GM23338 (cell line): ENCODE measurements at regions not wholly inside any gene's neighbourhood (a gene's known extent, or its start where the extent isn't known, plus 50 kb on each side); places are given as distances from the start of the nearest gene placed in this dataset.

Experiments
- ATAC-seq: fragments of 200-7000 bp; cut with Tn5 transposase; 3 replicates; pipeline ENCODE4 v1.9.1; 2020
- DNase-seq: peaks from one replicate; pipeline ENCODE4 v3.0.0-alpha.2; 2015; ENCODE audit warnings: low spot score
- H2AFZ ChIP-seq: fragments of 200-600 bp; sonication (generic); 2 replicates; pipeline ENCODE4 v1.8.0; 2016; ENCODE audit warnings: antibody characterized with exemption, mild to moderate bottlenecking, moderate library complexity
- H3F3A ChIP-seq: fragments of 200-600 bp; sonication (generic); replicated peaks from 2 replicates; pipeline ENCODE4 v1.8.0; 2017; ENCODE audit warnings: antibody characterized with exemption, mixed run types, low read depth
- H3K27ac ChIP-seq: fragments of 200-600 bp; sonication (generic); 2 replicates; pipeline ENCODE4 v1.6.1; 2016; ENCODE audit warnings: low read depth
- H3K27me3 ChIP-seq: fragments of 200-600 bp; sonication (generic); 2 replicates; pipeline ENCODE4 v1.8.0; 2016; ENCODE audit warnings: mild to moderate bottlenecking, mixed run types, moderate library complexity; ENCODE audit not compliant: insufficient read depth
- H3K36me3 ChIP-seq: fragments of 200-600 bp; sonication (generic); 2 replicates; pipeline ENCODE4 v1.8.0; 2016; ENCODE audit warnings: mild to moderate bottlenecking; ENCODE audit not compliant: insufficient read depth
- H3K4me1 ChIP-seq: fragments of 200-600 bp; sonication (generic); 2 replicates; pipeline ENCODE4 v1.8.0; 2016; ENCODE audit warnings: mild to moderate bottlenecking, moderate library complexity; ENCODE audit not compliant: insufficient read depth
- H3K4me2 ChIP-seq: fragments of 200-600 bp; sonication (generic); 2 replicates; pipeline ENCODE4 v1.7.1; 2017; ENCODE audit warnings: mixed run types
- H3K4me3 ChIP-seq: fragments of 200-600 bp; sonication (generic); 2 replicates; pipeline ENCODE4 v1.6.1; 2016; ENCODE audit warnings: mixed run types
- H3K79me2 ChIP-seq: fragments of 200-600 bp; sonication (generic); replicated peaks from 2 replicates; pipeline ENCODE4 v1.8.0; 2017; ENCODE audit warnings: mild to moderate bottlenecking; ENCODE audit not compliant: insufficient read depth
- H3K9me2 ChIP-seq: fragments of 200-600 bp; sonication (generic); 2 replicates; pipeline ENCODE4 v1.8.0; 2017; ENCODE audit not compliant: insufficient read depth
- H4K20me1 ChIP-seq: fragments of 200-600 bp; sonication (generic); replicated peaks from 2 replicates; pipeline ENCODE4 v1.8.0; 2017; ENCODE audit warnings: mild to moderate bottlenecking; ENCODE audit not compliant: insufficient read depth
- H3K27ac Mint-ChIP-seq: 2 replicates; pipeline ENCODE4 v1.8.0; 2020; ENCODE audit warnings: inconsistent platforms, mild to moderate bottlenecking, moderate library complexity, mixed read lengths
- H3K27me3 Mint-ChIP-seq: 3 replicates; pipeline ENCODE4 v1.8.0; 2022; ENCODE audit warnings: low read depth, mild to moderate bottlenecking, moderate library complexity, mixed read lengths, inconsistent platforms; ENCODE audit not compliant: insufficient read depth, poor library complexity
- H3K36me3 Mint-ChIP-seq: 3 replicates; pipeline ENCODE4 v1.8.0; 2021; ENCODE audit warnings: low read depth, mild to moderate bottlenecking, inconsistent platforms, moderate library complexity, mixed read lengths
- H3K4me1 Mint-ChIP-seq: 3 replicates; pipeline ENCODE4 v1.8.0; 2020; ENCODE audit warnings: mild to moderate bottlenecking, inconsistent platforms, mixed read lengths
- H3K4me3 Mint-ChIP-seq: 3 replicates; pipeline ENCODE4 v1.8.0; 2021; ENCODE audit warnings: moderate library complexity, mild to moderate bottlenecking, inconsistent platforms, mixed read lengths
- H3K9me3 Mint-ChIP-seq: 3 replicates; pipeline ENCODE4 v1.8.0; 2020; ENCODE audit warnings: moderate library complexity, mild to moderate bottlenecking, inconsistent platforms, mixed read lengths
- CREB1 ChIP-seq: fragments of 250-450 bp; sonication (Bioruptor Pico); IDR thresholded peaks from 2 replicates; pipeline ENCODE4 v1.5.0; 2020; ENCODE audit warnings: low read depth, mild to moderate bottlenecking, moderate library complexity
- CTCF ChIP-seq, 2 experiments: fragments of 200-600 bp in 1 of 2; sonication (generic) in 1 of 2; conservative IDR thresholded peaks; 2 replicates each; pipeline versions ENCODE4 v1.5.1 to v1.6.1; 2016 to 2017; ENCODE audit warnings: antibody characterized with exemption in 2 of 2, low read depth in 2 of 2, mild to moderate bottlenecking in 2 of 2, moderate library complexity in 1 of 2
- ZNF462 ChIP-seq: fragments of 250-450 bp; sonication (Bioruptor Pico); IDR thresholded peaks from 2 replicates; pipeline ENCODE4 v1.5.0; 2020; ENCODE audit warnings: mild to moderate bottlenecking, moderate library complexity
- TF ChIP-seq, protein P1 (sequence below): IDR thresholded peaks from one replicate; pipeline ENCODE4 v1.6.1; 2018; ENCODE audit warnings: antibody characterized with exemption; ENCODE audit not compliant: unreplicated experiment

DNA sequence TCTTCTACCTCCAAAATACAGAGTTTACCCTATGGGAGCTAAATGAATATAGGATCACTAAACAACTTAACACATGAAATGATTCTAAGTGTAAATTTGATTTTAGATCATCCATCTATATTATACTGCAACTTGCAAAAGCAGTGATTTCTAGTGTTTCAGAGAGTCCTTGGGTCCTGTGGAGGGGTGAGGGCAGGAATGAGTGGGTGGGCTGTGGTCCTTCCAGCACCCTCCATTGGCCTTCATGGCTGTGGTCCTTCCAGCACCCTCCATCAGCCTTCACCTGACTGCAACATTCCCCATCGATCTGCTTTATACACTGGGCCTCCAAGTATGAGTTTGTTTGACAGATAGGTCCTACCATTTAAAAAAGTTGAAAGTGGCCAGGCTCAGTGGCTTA, 70.5 kb downstream of the TTC6 start:
- Histone ChIP-seq H3K27me3 (no peaks in the 10 kb centered on the region), H3K27ac (no peak overlapping the region), H3F3A (no peaks in the 10 kb centered on the region), H3K36me3 (no peaks in the 10 kb centered on the region), H3K79me2 (no peaks in the 10 kb centered on the region), H3K9me2 (0 out of 2 replicates have a peak, but pooled peaks cover 7% of the 10 kb centered on the region), H3K4me2 (no peak overlapping the region), H3K4me3 (no peak overlapping the region), H4K20me1 (no peaks in the 10 kb centered on the region), H2AFZ (no peak overlapping the region), H3K4me1 (no peaks in the 10 kb centered on the region)
- H3K27me3 Mint-ChIP-seq: no peaks in the 10 kb centered on the region
- H3K4me3 Mint-ChIP-seq: no peak overlapping the region
- H3K4me1 Mint-ChIP-seq: no peaks in the 10 kb centered on the region
- DNase-seq (no peak), ATAC-seq (no peak)
- peaks cover 2% of the 10 kb centered on the region; the same call in 2 of the 3 replicates for H3K9me3 Mint-ChIP-seq
- H3K27ac Mint-ChIP-seq: no peak overlapping the region
- TF ChIP-seq, protein P1, sequence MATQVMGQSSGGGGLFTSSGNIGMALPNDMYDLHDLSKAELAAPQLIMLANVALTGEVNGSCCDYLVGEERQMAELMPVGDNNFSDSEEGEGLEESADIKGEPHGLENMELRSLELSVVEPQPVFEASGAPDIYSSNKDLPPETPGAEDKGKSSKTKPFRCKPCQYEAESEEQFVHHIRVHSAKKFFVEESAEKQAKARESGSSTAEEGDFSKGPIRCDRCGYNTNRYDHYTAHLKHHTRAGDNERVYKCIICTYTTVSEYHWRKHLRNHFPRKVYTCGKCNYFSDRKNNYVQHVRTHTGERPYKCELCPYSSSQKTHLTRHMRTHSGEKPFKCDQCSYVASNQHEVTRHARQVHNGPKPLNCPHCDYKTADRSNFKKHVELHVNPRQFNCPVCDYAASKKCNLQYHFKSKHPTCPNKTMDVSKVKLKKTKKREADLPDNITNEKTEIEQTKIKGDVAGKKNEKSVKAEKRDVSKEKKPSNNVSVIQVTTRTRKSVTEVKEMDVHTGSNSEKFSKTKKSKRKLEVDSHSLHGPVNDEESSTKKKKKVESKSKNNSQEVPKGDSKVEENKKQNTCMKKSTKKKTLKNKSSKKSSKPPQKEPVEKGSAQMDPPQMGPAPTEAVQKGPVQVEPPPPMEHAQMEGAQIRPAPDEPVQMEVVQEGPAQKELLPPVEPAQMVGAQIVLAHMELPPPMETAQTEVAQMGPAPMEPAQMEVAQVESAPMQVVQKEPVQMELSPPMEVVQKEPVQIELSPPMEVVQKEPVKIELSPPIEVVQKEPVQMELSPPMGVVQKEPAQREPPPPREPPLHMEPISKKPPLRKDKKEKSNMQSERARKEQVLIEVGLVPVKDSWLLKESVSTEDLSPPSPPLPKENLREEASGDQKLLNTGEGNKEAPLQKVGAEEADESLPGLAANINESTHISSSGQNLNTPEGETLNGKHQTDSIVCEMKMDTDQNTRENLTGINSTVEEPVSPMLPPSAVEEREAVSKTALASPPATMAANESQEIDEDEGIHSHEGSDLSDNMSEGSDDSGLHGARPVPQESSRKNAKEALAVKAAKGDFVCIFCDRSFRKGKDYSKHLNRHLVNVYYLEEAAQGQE: no peak
- H3K36me3 Mint-ChIP-seq: no peaks in the 10 kb centered on the region; the same call in 2 of the 3 replicates

GRCh38 chr14:37668646-37669045, 73.2 kb downstream of the TTC6 start:
- H3K27me3 Mint-ChIP-seq: no peaks in the 10 kb centered on the region
- H3K27ac ChIP-seq: no peak overlapping the region

DNA sequence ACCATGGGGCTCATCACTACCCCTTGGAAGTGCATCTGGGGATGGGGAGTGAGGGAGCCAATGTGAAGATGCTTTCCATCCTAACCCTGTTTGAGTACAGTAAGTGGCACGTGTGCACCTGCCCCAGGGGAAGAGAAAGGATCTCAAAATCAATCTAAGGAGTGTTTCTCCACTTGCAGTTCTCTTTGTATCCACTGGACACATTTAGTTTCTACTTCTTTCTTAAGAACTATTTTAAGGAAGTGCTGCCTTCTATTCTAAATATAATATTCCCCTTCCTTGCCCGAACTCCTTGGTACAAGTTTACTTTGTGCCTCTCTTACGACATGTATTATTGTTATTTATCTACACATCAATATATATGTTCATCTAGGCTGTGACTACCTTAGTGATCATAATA, 73.8 kb downstream of the TTC6 start:
- no peak overlapping the region for H3K27ac ChIP-seq
- no peaks in the 10 kb centered on the region for H3K36me3 ChIP-seq
- ATAC-seq: no peak
- no peaks in the 10 kb centered on the region for H3K4me1 ChIP-seq
- H3K79me2 ChIP-seq: no peaks in the 10 kb centered on the region
- no peak overlapping the region for H3K27ac Mint-ChIP-seq
- H3K27me3 Mint-ChIP-seq: no peaks in the 10 kb centered on the region
- no peak overlapping the region for H3K4me3 Mint-ChIP-seq
- no peak for DNase-seq
- no peaks in the 10 kb centered on the region for H4K20me1 ChIP-seq
- H3K4me1 Mint-ChIP-seq: no peaks in the 10 kb centered on the region
- H3K9me2 ChIP-seq: 0 out of 2 replicates have a peak, but pooled peaks cover 3% of the 10 kb centered on the region
- no peaks in the 10 kb centered on the region for H3K9me3 Mint-ChIP-seq
- H3F3A ChIP-seq: no peaks in the 10 kb centered on the region
- H3K4me2 ChIP-seq: no peak overlapping the region
- no peaks in the 10 kb centered on the region for H3K36me3 Mint-ChIP-seq
- no peaks in the 10 kb centered on the region for H3K27me3 ChIP-seq
- H2AFZ ChIP-seq: no peak overlapping the region
- no peak overlapping the region for H3K4me3 ChIP-seq
- TF ChIP-seq ZNF462 (CRISPR knock-in tag): no peak
- TF ChIP-seq CTCF (conservative IDR thresholded peaks at IDR 0.05; ENCODE audit: low read depth in 2 of 2): no peak
- no peak for TF ChIP-seq CREB1 (CRISPR knock-in tag)

More at GRCh38 chr14:37668646-37669045, 73.2 kb downstream of the TTC6 start:
- Histone ChIP-seq H2AFZ (0 out of 2 replicates have a peak overlapping the region, but pooled peaks have one; percentile 38), H3K27me3 (no peaks in the 10 kb centered on the region), H3K9me2 (0 out of 2 replicates have a peak, but pooled peaks cover 4% of the 10 kb centered on the region), H3K79me2 (no peaks in the 10 kb centered on the region), H4K20me1 (no peaks in the 10 kb centered on the region), H3K4me3 (no peak overlapping the region), H3F3A (no peaks in the 10 kb centered on the region), H3K4me2 (no peak overlapping the region), H3K36me3 (no peaks in the 10 kb centered on the region), H3K4me1 (no peaks in the 10 kb centered on the region)
- ATAC-seq (no peak), DNase-seq (no peak)
- no peak for TF ChIP-seq CREB1 (CRISPR knock-in tag)
- H3K4me3 Mint-ChIP-seq: no peak overlapping the region
- no peak overlapping the region for H3K27ac Mint-ChIP-seq
- H3K36me3 Mint-ChIP-seq: no peaks in the 10 kb centered on the region
- no peaks in the 10 kb centered on the region for H3K4me1 Mint-ChIP-seq
- H3K9me3 Mint-ChIP-seq: no peaks in the 10 kb centered on the region; the same call in 2 of the 3 replicates
